ENCODE measurements at regions not wholly inside any gene's neighbourhood (a gene's known extent, or its start where the extent isn't known, plus 50 kb on each side); places are given as distances from the start of the nearest gene placed in this dataset.

DNA sequence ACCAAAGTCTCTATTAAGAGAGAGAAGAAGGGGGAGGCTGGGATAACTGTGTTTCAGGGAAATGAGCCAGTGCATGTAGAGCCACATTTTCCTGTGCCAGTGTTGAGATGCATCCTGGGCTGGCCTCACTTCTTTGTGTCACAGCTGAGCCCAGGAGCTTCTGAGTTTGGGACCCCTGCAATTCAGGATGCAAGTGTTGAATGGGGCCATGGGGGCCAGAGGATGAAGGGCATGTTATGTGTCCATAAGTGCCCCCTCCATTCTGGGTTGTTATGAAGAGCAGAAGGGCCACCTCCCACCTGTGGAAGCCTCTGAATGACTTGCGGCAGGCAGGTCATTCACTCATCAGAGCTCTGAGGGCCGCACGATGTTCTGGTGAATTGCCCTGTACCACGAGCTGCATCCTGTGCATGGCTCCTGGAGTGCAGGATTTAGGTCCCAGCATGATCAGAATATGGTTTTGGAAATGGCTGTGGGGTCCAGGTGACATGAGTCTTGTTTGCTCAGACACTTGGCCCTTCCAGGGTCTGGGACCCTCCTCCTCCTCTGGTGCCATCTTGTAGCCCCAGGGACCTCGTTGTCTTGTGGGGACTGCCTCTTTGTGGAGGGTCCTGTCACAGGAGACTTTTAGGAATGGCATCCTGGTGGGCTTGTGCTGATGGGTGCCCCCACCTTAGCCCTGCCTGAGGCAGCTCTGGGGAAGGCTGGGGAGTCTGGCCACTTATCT is 115.4 kb upstream of the PITX1 start:
- TF ChIP-seq, protein P1, sequence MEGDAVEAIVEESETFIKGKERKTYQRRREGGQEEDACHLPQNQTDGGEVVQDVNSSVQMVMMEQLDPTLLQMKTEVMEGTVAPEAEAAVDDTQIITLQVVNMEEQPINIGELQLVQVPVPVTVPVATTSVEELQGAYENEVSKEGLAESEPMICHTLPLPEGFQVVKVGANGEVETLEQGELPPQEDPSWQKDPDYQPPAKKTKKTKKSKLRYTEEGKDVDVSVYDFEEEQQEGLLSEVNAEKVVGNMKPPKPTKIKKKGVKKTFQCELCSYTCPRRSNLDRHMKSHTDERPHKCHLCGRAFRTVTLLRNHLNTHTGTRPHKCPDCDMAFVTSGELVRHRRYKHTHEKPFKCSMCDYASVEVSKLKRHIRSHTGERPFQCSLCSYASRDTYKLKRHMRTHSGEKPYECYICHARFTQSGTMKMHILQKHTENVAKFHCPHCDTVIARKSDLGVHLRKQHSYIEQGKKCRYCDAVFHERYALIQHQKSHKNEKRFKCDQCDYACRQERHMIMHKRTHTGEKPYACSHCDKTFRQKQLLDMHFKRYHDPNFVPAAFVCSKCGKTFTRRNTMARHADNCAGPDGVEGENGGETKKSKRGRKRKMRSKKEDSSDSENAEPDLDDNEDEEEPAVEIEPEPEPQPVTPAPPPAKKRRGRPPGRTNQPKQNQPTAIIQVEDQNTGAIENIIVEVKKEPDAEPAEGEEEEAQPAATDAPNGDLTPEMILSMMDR (IDR thresholded peaks at IDR 0.05; ENCODE audit: extremely low read depth in 1 of 2, insufficient read depth in 1 of 2, low read depth in 1 of 2, low read length in 2 of 2): no peak
- TF ChIP-seq, protein P2, sequence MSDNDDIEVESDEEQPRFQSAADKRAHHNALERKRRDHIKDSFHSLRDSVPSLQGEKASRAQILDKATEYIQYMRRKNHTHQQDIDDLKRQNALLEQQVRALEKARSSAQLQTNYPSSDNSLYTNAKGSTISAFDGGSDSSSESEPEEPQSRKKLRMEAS (IDR thresholded peaks at IDR 0.05; ENCODE audit: insufficient read depth, insufficient read length): no peak
- TF ChIP-seq EZH2 (IDR thresholded peaks at IDR 0.05; ENCODE audit: borderline replicate concordance, low read depth, low read length, severe bottlenecking): no peak
- no peak for TF ChIP-seq POLR2AphosphoS5 (IDR thresholded peaks at IDR 0.05; ENCODE audit: insufficient read depth, low read depth, low read length)
- no peak for TF ChIP-seq POLR2A (IDR thresholded peaks at IDR 0.05; ENCODE audit: low read depth, low read length)
- no peak for TF ChIP-seq MYC (IDR thresholded peaks at IDR 0.05; ENCODE audit: low read depth, low read length)
- TF ChIP-seq JUN (IDR thresholded peaks at IDR 0.05; ENCODE audit: borderline replicate concordance, insufficient read depth, insufficient read length, low read depth): no peak
- TF ChIP-seq FOS (IDR thresholded peaks at IDR 0.05; ENCODE audit: borderline replicate concordance, insufficient read depth, low read length): no peak
